ENCODE measurements at regions not wholly inside any gene's neighbourhood (a gene's known extent, or its start where the extent isn't known, plus 50 kb on each side); places are given as distances from the start of the nearest gene placed in this dataset.

- H4K91ac ChIP-seq (ENCODE audit: insufficient read length, low read depth, low read length) = no peak overlapping the region
- H2BK20ac ChIP-seq (ENCODE audit: low read depth, low read length, poor library complexity, severe bottlenecking) = no peak overlapping the region
- Mint-ChIP-seq H3K9me3 (peaks cover 5 to 8% of the 10 kb centered on the region in 2 experiments), H3K27ac (no peak overlapping the region), H3K27me3 (ENCODE audit: low read depth) (peaks cover 9% of the 10 kb centered on the region), H3K36me3 (ENCODE audit: insufficient read depth in 1 of 3, low read depth in 3 of 3) (peaks cover 3 to 9% (median 6%) of the 10 kb centered on the region in 3 experiments; a peak in 3 of 7 replicates), H3K4me1 (peaks cover 25 to 29% of the 10 kb centered on the region in 2 experiments), H3K4me3 (no peak overlapping the region)
- no peak overlapping the region for H2BK120ac ChIP-seq (ENCODE audit: low read depth, low read length, poor library complexity, severe bottlenecking)
- no peak overlapping the region for H3K9ac ChIP-seq (ENCODE audit: extremely low read depth, insufficient read length, low read length)
- H3K4ac ChIP-seq (ENCODE audit: low read depth, low read length) = no peak overlapping the region
- no peak overlapping the region for H2BK12ac ChIP-seq (ENCODE audit: insufficient read length, low read depth, low read length)
- no peak overlapping the region for H3K23ac ChIP-seq (ENCODE audit: insufficient read length, low read depth, low read length)
- H3K27ac ChIP-seq (ENCODE audit: insufficient read length, low read depth, low read length) = no peak overlapping the region
- no peak overlapping the region for H3K18ac ChIP-seq (ENCODE audit: insufficient read length, low read depth, low read length)
- H4K8ac ChIP-seq (replicated peaks; ENCODE audit: insufficient read length, low read depth, low read length) = no peak overlapping the region
- no peak overlapping the region for H2AK5ac ChIP-seq (ENCODE audit: insufficient read length, low read length)
- H3K14ac ChIP-seq (ENCODE audit: insufficient read depth, low read length) = no peak overlapping the region
- no peaks in the 10 kb centered on the region for H3K27me3 ChIP-seq (ENCODE audit: insufficient read depth, low read length)
- no peaks in the 10 kb centered on the region for H4K20me1 ChIP-seq (ENCODE audit: control insufficient read depth, insufficient read depth, insufficient read length)
- TF ChIP-seq CTCF (conservative IDR thresholded peaks at IDR 0.05) = no peak
- no peak overlapping the region for H2AFZ ChIP-seq (ENCODE audit: low read length)
- WGBS (ENCODE audit: extremely low coverage, insufficient read length, low lambda C conversion rate) = no CpG with 5 or more reads among the region's 5 CpGs
- H3K9me3 ChIP-seq (ENCODE audit: control insufficient read depth, low read depth, low read length) = no peaks in the 10 kb centered on the region
- no peak overlapping the region for H2BK5ac ChIP-seq (ENCODE audit: insufficient read length, low read length)
- H3K23me2 ChIP-seq (ENCODE audit: insufficient read length, low read depth, low read length, poor library complexity, severe bottlenecking) = no peaks in the 10 kb centered on the region
- H2BK15ac ChIP-seq (ENCODE audit: low read depth, low read length) = no peak overlapping the region
- no peak overlapping the region for H4K5ac ChIP-seq (ENCODE audit: insufficient read length, low read depth, low read length)
- no peak overlapping the region for H3T11ph ChIP-seq (ENCODE audit: low read length)
- no peak overlapping the region for H3K56ac ChIP-seq (ENCODE audit: insufficient read length, low read depth, low read length)
- no peak for DNase-seq
- H3K4me1 ChIP-seq (ENCODE audit: insufficient read depth, low read length) = no peaks in the 10 kb centered on the region; the same call in 1 of the 2 replicates
- H3K79me2 ChIP-seq (ENCODE audit: insufficient read depth, low read length) = no peaks in the 10 kb centered on the region
- H3K4me2 ChIP-seq (ENCODE audit: insufficient read depth, insufficient read length, low read length) = no peak overlapping the region
- H3K79me1 ChIP-seq (ENCODE audit: insufficient read depth, low read depth, low read length, poor library complexity, severe bottlenecking) = no peaks in the 10 kb centered on the region
These were observed 103.1 kb downstream of the TOMM20 start for GRCh38 chr1:235025422-235025984.

Measured in H9 (cell line).